NCI-H128 (cell line): ENCODE measurements at regions not wholly inside any gene's neighbourhood (a gene's known extent, or its start where the extent isn't known, plus 50 kb on each side); places are given as distances from the start of the nearest gene placed in this dataset.
"Not testable (repeated sequence)": the region's sequence is repeated elsewhere in the genome, so short reads cannot be mapped to it uniquely, and the experiment has no call there.

Experiments used
- DNase-seq: peaks from one replicate; lab custom pipeline; 2025; ENCODE audit not compliant: unreplicated experiment; lab: John Stamatoyannopoulos, UW

DNA sequence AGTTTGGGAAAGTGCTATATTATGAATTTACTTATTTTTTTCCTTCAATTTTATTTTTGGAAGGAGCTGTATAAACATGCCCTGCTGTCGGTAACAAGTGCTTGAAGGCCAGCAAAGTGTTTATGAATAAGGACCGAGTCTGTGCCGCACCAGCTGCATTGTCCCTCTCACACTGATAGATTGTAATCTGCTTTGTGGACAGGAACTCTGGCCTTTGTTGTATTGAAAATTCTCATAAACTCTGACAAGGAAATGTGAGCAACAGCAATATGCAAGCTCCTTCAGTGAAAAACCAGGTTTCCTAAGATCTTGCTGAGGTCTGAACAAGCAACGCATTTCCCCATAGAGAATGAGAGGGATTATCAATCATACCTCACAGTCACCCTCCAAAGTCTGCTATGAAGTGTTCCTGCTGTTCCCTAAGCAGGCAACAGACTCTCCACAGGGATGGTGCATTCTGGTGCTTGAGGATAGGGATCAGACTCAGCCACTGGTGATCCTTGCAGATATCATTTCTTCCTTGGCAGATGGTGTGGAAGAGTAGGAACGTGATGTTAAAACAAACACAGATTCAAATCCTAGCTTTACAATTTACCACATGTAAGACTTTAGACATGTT, 109.6 kb downstream of the KCNJ2 start:
- DNase-seq, result no peak

DNA sequence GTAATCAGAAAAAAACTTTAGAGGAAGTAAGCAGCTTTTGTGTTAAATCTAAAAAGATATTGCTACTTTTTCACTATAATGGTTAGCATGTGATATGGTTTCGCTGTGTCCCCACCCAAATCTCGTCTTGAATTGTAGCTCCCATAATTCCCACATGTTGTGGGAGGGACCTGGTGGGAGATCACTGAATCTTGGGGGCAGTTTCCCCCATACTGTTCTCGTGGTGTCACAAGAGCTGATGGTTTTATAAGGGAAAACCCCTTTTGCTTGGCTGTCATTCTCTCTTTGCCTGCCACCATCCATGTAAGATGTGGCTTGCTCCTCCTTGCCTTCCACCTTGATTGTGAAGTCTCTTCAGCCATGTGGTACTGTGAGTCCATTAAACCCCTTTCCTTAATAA, 117.1 kb downstream of the KCNJ2 start:
- DNase-seq, result no peak

DNA sequence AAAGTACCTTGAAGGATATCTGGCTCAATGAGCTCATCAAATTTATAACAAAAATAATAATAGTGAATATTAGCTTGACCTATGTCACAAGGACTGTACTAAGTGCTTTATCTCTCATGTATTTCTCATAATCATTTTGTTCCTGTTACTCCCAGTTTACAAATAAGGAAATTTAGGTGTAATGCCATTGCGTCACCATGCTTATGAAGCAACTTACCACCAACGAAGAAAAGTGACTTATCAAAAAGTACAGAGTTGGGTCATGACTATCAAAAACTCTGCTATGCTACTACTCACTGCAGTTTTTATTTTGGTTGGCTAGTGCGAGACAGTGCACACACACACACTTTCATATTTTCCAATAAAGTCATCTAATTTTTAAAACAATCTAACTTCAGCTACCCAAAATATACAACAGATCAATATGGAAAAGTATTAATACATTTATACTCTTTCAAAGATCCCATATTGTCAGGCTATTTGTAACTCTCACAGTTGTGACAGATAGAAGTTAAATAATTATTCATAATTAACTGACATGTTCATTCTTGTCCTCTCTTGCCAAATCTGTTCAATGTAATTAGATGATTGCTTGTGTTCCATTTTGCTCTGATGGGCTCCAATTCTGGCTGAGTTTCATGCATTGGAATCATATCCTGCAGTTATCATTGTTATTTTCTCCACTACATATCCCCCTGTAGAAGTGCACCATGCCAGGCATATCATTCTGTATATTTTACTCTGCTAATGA, 119.4 kb downstream of the KCNJ2 start:
- no peak for DNase-seq

DNA sequence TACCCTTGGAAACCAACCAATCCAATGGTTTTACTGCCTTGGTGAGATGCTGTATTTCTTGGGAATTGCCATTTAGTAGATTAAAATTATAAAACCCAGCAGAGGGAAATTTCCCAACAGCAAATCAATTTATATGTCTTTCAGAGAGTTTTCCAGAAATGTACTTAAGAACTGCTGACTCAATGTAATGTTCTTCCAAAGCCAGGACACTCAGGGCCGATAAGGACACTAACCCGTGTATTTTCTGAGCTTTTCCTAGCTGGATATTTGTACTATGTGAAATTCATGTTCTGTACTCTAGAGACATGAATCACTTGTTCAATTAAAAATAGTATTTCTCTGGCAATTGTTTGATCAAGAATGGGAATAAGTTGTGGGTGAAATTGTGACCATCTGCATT, 121.4 kb downstream of the KCNJ2 start:
- DNase-seq, result no peak

DNA sequence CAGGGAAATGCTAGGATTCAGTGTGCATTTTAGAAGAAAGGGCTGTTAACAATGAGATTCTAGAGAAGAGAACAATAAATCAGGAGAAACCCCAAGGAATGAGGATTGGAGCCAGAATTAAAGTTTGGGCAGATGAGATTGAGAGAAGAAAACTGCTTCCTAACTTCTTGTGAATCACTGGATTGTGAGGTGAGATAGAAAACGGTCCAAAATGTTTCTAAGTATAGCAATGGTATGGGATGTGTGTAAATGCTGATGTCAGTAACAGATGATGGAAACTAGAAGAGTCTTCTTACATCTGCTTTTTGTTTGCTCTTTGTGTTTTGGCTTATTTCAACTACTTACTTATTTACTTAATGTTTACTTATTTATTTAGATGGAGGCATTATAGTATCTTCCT, 123.0 kb downstream of the KCNJ2 start:
- no peak for DNase-seq

DNA sequence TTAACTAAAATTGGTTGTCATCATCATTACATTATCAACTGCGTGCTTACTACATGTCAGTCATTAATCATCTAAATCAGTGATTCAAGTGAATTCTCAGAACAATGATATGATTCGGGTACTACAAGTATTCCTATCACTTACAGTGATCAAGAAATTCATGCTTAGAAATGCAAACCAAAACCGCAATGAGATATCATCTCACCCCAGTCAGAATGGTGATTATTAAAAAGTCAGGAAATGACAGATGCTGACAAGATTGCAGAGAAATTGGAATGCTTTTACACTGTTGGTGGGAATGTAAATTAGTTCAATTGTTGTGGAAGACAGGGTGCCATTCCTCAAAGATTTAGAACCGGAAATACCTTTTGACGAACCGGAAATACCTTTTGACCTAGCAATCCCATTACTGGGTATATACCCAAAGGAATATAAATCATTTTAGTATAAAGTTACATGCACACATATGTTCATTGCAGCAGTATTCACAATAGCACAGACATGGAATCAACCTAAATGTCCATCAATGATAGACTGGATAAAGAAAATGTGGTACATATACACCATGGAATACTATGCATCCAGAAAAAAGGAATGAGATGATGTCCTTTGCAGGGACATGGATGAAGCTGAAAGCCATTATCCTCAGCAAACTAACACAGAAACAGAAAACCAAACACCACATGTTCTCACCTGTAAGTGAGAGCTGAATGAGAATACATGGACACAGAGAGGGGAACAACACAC, 124.4 kb downstream of the KCNJ2 start:
- not testable (repeated sequence) for DNase-seq

DNA sequence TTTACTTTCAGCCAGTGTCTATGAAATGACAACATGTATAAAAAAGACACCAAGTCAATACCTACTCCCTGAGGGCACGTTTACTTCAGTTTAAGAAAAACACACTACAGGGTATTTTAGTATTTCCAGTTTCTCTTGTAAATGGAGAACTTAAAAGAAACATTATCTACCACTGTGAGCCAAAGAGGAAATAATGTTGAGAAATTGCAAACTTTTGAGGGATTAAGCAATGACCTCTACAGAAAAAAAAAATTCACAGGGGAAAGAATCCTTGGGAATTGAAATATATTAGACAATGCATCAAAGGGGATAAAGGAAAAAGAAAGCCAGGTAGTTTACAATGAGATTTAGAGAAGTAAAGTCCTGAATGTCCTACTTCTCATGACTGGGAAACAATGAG, 126.0 kb downstream of the KCNJ2 start:
- no peak for DNase-seq

DNA sequence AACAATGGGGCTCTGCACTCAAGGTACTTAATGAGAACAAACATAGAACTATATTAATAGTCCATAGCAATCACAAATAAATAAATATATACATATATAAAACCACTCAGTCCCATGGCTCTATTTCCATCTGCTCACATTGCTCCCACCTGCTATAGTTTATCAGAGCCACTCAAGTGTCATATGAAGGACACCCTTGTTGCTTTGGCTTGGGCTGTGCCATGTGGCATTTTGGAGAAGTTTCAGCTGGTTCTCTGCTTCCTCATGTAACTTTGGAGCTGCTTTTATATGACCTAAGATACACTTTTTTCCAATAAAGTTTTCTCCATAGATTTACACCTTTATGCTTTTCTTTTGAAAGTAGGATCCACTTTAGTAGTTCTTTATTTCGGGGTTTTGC, 126.4 kb downstream of the KCNJ2 start:
- DNase-seq, result no peak

DNA sequence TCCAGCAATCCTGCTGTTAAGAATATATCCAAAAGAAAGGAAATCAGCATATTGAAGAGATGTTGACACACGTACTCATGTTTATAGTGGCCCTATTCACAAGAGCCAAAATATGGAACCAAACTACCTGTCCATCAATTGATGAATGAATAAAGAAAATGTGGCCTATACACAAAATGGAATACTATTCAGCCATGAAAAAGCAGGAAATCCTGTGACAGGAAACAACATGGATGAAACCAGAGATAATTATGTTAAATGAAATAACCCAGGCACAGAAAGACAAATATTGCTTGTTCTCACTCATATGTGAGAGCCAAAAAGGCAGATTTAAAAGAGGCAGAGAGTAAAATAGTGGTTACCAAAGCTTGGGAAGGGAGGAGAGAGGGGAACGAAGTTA, 127.1 kb downstream of the KCNJ2 start:
- no peak for DNase-seq

DNA sequence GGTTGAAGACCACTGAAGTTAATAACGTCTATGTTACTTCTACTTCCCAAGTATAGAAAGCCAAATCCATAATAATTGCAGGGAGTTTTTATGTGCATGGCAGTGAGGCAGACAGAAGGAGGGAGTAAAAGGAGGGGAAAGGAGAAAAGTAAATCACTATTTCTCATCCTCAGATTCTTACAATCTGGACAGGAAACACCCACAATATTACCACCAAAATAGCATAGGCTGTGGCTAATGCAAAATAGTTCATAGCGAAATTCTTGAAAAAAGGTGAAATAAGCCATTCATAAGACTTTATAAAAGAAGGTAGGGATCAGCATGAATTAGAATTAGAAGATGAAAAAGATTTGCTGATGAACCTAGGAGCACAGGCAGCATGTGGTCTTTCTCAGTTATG, 128.1 kb downstream of the KCNJ2 start:
- DNase-seq, result no peak

DNA sequence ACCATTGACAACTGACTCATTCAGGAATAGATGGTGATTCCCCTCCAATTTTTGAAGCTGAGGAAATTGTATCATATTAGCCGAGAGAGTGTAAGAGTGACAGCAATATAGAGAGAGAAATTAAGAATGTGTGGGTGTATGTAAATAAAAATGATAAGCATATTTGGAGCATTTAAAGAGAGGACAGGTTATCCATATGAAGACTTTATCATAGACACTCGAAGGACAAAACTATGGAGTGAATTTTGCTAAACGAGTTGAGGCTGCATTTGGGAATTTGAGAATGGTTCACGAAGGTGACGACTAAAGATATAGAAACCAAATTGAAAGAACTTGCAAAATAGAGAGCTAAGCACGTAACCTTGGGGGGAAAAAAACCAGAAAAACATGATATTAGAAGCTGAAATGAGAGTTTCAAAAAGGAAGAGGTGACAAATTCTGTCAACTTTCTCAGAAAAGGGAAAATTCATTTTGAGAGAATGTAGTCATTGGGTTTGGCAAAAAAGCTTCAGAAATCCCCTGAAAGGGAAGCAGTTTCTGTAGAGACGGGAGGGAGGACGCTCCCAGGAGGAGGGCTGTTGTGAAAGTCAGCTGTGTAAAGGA, 129.7 kb downstream of the KCNJ2 start:
- no peak for DNase-seq

DNA sequence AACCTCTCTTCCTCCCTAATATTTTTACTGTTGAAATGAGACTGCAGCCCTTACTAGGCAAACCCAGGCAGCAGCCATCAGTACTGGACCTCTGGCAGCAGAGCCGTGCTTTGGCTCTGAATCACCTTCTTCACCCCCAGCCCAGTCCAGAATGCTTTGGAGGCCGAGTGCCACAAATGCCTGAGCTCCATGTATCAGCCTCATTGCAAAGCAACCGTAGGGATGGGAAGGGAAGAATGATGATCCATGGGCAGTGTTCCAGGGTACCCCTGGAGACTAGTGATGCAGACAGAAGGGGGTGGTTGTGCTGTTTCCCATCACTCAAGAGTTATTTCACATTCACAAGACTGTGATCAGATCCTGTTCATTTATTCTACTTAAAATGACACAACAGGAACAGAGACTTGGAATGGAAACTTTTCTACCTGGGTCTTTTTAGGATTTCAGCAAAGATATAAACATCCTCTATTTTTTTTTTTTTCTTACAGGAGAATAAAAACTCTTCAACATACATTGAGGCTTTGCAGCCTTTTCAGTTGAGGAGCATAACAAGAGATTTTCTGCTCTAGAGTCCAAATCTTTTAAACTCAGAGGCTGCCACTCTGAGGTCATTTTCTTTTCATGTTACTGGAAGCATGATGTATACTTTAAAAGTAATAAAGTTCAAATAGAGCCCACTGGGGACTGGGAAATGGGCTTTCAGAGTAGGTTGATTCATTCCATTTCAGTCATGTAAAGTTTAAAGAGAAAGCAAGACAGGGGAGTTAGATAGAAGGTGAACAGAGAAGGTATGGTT, 138.3 kb downstream of the KCNJ2 start:
- DNase-seq, result no peak

DNA sequence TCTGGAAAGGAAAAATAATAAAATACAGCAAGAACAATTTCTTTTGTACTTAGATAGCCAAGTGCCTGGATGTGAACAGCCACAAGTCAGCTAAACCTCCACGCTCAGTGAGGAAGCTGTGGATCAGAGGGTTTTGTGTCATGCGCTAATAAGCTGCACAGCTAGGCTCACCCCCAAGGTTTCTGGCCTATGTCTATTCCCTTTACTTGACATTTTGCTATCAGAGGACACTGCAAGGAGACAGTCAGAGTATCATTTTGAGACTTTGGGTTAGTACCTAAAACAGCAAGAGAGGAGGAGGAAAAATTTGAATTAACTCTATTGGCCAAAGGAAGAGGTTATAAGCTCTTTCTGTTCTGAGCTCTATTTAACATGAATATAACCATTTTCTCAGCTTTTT, 139.3 kb downstream of the KCNJ2 start:
- DNase-seq, result no peak

DNA sequence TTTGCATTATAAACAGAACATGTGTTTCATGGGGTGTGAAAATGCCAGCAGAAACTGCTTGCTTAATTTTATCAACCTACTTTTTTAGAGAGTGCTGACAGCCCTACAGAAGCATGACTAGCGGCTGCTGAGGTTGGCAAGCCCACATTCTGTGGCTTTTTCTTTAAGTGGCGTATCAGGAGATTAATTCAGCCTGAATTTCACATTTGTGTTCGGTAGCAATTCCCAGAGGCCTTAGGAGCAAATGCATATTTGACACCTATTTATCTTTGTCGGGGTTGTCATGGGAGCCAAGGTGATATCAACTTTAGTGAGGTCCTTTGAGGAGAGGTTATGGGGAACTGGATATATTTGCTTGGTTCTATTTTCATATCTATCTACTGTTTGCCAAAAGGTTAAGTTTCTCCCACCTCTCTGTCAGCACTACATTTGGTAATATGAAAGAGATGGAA, 140.9 kb downstream of the KCNJ2 start:
- no peak for DNase-seq

DNA sequence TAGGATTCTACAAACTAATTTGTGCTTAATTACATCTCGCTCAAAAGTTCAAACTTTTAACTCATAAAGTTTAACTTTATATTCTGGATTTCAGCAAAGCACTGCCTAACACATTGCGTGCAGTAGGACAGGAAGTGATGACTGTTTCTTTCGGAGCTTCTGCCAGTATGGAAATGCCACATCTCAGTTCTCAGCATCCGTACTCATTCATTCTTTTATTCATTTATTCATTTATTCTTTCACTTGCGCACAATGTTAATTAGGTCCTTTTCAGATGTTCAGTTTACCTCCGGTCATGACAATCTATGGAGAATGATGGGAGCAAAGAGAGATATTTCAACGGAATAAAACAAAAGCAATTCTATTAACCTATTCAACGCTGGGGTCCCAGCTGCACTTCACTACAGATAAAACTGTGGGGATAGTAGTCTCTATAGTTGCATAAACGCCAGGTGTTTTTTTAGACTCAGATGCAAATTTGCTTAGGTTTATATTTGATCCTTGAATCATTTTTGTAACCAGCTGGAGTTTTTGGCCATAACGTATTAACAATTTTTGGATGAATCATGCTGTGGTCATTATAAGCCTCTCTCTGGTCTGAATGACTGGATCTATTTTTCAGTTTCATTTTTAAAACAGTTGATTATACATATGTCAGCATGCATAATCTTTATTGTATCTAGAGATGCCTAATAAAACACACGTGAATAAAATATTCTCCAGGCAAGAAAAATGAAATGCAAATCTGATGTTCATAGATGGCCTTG, 143.9 kb downstream of the KCNJ2 start:
- no peak for DNase-seq

DNA sequence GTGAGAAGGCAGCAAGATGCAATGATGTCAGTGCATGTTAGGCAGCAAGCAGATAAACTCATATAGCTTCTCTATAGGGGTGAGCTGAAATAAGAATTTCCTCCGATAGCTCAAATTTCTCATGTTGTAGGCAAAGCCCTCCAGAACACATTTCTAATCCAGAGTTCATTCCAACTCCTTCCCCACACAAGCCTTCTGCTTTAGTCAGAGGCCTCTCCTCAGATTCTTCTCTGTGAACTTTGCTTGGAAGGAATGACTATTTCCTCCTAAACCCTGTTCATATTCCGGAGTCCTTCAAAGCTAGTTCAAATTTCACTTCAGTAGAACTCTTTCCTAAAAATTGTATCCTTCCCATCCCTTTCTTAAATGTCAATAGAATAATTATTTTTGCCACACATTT, 144.8 kb downstream of the KCNJ2 start:
- DNase-seq, result no peak

DNA sequence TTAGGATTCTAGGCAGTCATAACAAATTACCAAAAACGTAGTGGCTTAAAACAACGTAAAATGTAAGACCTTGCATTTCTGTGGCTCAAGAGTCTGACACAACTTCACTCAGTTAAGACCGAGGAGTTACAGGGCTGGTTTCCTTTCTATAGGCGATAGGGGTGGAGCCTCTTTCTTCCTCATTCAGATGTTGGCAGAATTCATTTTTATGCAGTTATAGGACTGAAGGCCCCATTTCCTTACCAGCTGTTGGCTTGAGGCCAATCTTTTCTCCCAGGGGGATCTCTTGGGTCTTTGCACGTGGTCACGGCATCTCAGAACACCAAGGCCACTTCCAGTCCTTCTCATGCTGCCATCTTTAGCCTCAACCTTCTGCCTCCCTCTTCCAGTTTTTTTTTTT, 145.2 kb downstream of the KCNJ2 start:
- no peak for DNase-seq

DNA sequence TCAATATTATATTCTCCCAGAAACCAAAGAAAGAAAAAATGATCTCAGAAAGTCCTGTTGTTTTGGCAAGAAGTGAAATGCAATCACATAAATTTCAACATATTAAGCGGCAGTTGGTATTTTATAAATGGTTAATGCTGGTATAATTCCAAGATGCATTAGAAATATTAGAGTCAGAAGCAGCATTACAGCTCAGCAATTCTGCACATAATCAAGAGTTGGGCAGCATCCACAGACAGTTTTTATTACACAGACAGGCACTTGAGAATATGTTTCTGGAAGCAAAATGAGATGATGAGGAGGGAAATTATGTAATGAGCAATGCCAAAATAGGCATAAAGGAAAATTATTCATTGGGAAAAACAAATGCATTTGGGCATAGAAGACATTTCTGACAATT, 148.1 kb downstream of the KCNJ2 start:
- DNase-seq, result no peak

DNA sequence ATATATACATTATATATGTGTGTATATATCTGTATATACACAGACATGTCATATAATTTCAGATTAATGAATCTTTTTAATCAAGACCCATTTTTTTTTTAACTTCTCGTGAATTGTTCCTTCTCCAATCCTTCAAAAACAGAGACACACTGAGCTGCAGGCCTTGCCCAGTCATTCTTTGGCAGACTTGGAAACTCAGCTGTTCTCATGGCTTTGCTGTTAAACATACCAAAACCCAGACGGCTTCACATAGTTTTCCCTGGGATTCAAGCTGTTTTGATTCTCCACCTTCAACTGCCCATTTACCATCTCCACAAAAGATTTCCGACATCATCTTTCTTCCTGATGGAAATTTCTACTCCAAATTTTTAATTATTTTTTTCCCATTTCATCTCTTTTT, 148.7 kb downstream of the KCNJ2 start:
- no peak for DNase-seq

DNA sequence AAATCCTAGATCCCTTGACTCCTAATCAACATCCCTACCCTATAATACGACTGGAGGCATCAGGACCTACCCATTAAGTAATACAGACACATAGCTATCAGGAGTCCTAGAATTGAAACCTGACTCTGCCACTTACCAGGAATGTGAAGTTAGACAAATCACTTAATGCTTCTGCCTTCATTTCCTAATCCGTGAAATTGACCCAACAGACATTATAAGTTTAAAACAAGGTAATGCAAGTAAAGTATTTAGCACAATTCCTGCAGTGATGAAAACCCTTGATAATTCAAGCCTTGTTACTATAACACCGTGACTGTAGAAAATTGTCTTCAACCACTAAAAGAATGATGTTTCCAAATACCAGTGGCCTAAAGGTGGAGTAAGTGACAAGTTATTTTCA, 150.2 kb downstream of the KCNJ2 start:
- DNase-seq, result no peak
